LNCAP (cell line): ENCODE measurements at regions not wholly inside any gene's neighbourhood (a gene's known extent, or its start where the extent isn't known, plus 50 kb on each side); places are given as distances from the start of the nearest gene placed in this dataset.

Experiments used
- TF ChIP-seq, protein P1 (sequence below): fragments of 450-650 bp; IDR thresholded peaks from 2 replicates; pipeline ENCODE4 v1.5.1; 2017; ENCODE audit warnings: mild to moderate bottlenecking

DNA sequence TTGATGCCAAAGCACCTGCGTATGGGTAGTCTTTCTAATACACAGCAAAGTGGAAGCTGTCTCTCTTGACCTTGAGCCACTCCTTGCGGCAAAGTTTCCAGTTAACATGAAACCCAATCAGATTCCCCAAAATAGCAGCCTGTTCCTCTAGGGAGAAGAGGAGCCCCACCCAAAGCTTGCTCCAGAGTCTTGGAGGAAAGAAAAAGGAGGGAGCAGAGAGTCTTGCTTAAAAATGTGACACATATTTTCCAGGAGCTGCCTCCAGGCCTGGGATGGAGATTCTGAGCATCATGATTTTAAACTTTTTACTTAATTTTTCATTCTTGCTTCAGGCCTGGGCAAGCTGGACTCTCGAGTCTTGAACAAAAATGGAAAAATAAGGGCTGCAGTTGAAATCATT lies 223.5 kb upstream of the TNC start:
- TF ChIP-seq, protein P1, sequence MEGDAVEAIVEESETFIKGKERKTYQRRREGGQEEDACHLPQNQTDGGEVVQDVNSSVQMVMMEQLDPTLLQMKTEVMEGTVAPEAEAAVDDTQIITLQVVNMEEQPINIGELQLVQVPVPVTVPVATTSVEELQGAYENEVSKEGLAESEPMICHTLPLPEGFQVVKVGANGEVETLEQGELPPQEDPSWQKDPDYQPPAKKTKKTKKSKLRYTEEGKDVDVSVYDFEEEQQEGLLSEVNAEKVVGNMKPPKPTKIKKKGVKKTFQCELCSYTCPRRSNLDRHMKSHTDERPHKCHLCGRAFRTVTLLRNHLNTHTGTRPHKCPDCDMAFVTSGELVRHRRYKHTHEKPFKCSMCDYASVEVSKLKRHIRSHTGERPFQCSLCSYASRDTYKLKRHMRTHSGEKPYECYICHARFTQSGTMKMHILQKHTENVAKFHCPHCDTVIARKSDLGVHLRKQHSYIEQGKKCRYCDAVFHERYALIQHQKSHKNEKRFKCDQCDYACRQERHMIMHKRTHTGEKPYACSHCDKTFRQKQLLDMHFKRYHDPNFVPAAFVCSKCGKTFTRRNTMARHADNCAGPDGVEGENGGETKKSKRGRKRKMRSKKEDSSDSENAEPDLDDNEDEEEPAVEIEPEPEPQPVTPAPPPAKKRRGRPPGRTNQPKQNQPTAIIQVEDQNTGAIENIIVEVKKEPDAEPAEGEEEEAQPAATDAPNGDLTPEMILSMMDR, result no peak

DNA sequence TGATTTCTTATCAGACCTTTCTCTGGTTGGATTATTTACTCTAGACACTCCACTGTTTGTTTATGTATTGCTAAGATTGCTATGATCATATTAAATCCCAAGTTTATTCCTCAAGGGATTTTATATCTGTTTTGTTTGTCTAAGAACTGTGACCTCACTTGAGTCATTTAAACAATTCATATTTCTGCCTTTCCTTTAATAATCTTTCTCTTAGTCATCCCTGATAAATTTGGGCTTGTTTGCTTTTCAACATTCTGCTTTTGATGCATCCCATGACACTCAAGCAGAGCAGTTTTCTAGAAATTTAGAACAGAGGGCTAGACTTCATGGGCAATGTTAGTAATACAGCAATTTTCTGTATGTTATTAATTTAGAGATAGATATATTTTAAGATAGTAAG lies 231.6 kb upstream of the TNC start:
- TF ChIP-seq, protein P1, result no peak

DNA sequence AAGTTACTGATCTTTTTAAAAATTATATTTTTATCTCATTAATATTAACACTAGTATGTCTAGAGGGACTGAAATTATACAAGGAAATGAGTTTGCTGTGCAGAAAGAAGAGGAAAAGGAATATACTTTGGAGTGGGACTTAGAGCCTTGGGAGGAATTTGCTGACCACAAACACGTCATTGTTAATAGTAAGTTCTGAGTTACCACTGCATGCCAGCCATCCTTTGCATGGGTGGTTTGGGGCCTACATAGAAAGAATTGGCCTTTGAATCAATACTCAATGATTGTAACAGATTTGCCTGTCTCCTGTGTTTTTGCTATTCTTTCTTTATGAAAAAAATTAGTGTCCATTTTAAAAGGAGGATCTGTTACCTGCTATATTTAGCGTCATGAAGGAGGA lies 232.6 kb upstream of the TNC start:
- TF ChIP-seq, protein P1, result no peak

DNA sequence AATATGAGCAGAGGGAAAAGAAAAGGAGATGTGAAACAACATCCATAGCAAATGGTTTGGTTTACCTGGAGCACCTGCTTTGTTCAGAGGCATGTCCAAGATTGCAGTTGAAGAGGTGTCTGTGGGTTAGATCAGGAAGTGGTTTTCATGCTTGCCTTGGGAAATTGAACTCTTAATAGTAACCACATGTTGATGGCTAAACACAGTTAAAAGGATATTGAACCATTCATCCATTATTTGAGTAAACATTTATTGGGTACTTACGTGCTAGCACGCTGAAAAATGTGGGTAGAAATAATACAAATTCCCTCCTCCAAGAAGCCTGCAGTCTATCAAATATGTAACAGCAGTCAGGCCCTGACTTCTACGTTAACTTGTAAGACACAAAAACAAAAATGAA lies 235.7 kb upstream of the TNC start:
- TF ChIP-seq, protein P1, result no peak

DNA sequence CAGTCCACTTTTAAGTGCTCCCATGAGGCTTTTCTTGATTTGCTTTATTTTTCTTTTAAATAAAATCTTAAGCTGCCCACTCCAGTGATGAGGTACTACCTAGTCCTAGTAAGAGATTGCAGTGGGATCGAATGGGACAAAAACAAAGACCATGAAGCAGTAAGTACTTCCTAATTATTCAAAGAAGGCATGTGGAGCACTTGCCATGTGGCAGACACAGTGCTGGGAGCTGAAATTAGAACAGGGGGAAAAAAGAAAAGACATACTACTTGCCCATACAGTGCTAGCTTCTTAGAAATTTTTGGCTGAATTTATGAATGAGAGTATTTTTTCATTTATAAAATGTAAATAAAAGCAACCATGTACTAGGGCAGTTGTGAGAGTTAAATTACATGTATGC lies 239.9 kb upstream of the TNC start:
- TF ChIP-seq, protein P1, result no peak

DNA sequence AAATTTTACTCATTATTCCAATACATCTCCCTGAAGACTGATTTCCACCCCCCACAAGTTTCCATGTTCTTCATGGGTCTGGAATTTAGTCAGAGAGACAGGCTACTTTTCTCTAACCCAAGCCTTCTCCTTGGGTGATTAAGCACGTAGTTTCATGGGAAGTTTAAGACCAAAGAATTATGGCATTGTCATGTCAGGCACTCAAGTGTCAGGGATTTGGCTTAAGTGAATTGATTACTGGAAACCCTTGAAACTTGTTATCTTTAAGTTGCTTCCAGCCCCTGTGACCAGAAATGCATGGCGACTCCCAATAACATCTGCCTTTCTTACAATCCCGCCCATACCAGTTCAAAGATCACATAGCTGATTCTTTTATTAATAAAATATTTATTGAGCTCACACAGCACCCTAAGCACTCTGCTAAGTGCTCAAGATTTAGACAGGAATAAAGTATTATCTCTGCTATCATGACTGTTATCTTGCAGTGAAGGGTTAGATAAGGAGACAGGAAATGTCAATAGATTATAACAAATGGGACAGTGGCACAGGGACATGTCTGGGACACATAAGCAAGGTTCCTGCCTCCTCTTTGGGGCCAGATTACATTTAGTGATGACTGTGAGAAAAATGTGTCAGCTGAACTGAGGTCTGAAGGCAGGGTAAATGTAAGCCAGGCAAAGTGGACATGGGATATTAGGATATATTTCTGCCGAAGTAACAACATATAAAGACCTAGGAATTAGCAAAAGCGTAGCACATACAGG lies 241.2 kb upstream of the TNC start:
- TF ChIP-seq, protein P1, result no peak

DNA sequence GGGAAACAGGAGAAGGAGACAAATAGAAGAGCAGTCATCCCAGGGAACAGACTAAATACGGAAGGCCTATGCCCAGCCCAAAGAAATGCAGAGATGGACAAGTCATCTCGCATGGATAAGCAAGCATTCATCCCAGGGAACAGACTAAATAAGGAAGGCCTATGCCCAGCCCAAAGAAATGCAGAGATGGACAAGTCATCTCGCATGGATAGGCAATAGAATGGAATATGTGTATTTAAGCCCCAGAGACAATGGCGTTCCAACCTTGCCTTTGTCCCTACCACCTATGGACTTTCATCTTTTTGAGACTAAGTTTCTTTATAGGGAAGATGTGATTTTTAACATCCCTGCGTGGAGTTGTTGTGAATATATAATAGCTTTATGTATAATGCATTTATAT lies 242.2 kb upstream of the TNC start:
- TF ChIP-seq, protein P1, result no peak

DNA sequence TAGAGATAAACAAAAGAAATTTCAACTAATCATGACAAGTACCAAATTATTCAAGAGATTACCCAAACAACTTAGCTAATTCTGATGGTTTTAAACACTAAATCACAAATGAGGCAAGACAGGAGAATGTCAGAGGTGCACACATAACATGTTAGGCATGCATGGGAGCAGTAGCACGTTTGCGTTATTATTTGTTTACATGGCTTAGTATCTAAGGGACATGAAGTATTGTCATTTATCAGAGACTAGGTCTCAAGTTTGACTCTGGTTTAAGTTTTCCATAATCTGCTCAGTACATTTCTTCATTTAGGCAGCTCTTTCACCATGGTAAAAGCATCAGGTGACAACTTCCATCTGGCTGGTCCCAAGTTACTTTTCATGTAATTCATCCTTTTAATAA lies 244.1 kb upstream of the TNC start:
- TF ChIP-seq, protein P1, result no peak
